ENCODE measurements at regions not wholly inside any gene's neighbourhood (a gene's known extent, or its start where the extent isn't known, plus 50 kb on each side); places are given as distances from the start of the nearest gene placed in this dataset.

GRCh38 chr1:191615101-191615821, 543.0 kb upstream of the RGS18 start (continued):
- TF ChIP-seq NFYA (IDR thresholded peaks at IDR 0.05; ENCODE audit: borderline replicate concordance, low read depth, low read length) = no peak

GRCh38 chr1:191618181-191618580, 540.1 kb upstream of the RGS18 start:
- no peak for ATAC-seq
- H3K27me3 ChIP-seq (replicated peaks in 1 of 2; ENCODE audit: control insufficient read depth in 2 of 2, insufficient read depth in 2 of 2, low read length in 1 of 2) = no peaks in the 10 kb centered on the region
- H2AFZ ChIP-seq (ENCODE audit: control insufficient read depth, low read depth, low read length) = no peak overlapping the region
- intact Hi-C loops (cut with micrococcal nuclease; ENCODE audit: unreplicated experiment) (no loop called here), in situ Hi-C loops (cut with MboI) (no loop called here)
- WGBS (ENCODE audit: insufficient coverage, insufficient replicate concordance, low lambda C conversion rate, missing lambda C conversion rate) = 14% methylated on average over 2 of the region's 2 CpGs
- POLR2A ChIA-PET = no interaction called here
- H3K4me1 ChIP-seq (ENCODE audit: control insufficient read depth, insufficient read depth, low read length) = no peaks in the 10 kb centered on the region
- no peaks in the 10 kb centered on the region for H3K79me2 ChIP-seq (ENCODE audit: control insufficient read depth, insufficient read depth, low read length)
- H3K9ac ChIP-seq (ENCODE audit: control insufficient read depth, insufficient read depth, low read length) = no peak overlapping the region
- H4K20me1 ChIP-seq (ENCODE audit: control insufficient read depth, insufficient read depth) = no peaks in the 10 kb centered on the region
- TF ChIP-seq MTA3 (IDR thresholded peaks at IDR 0.05; ENCODE audit: borderline replicate concordance, low read length) = no peak
- TF ChIP-seq REST (IDR thresholded peaks at IDR 0.05; ENCODE audit: low read depth, low read length) = no peak
- no peak for TF ChIP-seq HDAC6 (IDR thresholded peaks at IDR 0.05; ENCODE audit: unreplicated experiment)
- no peak for TF ChIP-seq RFX5 (IDR thresholded peaks at IDR 0.05; ENCODE audit: low read depth, low read length)
- no peak for TF ChIP-seq TCF12 (IDR thresholded peaks at IDR 0.05; ENCODE audit: low read depth, low read length)
- no peak for TF ChIP-seq EGR1 (IDR thresholded peaks at IDR 0.05; ENCODE audit: borderline replicate concordance in 1 of 2, low read depth in 2 of 2, low read length in 2 of 2)
- no peak for TF ChIP-seq ZZZ3 (IDR thresholded peaks at IDR 0.05; ENCODE audit: control insufficient read depth, insufficient read length, low read depth)
- TF ChIP-seq DPF2 (IDR thresholded peaks at IDR 0.05) = no peak
- no peak for TF ChIP-seq CREM (IDR thresholded peaks at IDR 0.05; ENCODE audit: low read depth)
- TF ChIP-seq BCL3 (IDR thresholded peaks at IDR 0.05; ENCODE audit: borderline replicate concordance, insufficient read depth, low read depth, low read length, poor library complexity, severe bottlenecking) = no peak
- no peak for TF ChIP-seq SUPT20H (IDR thresholded peaks at IDR 0.05; ENCODE audit: borderline replicate concordance, control insufficient read depth, low read depth, low read length)
- TF ChIP-seq TCF7 (IDR thresholded peaks at IDR 0.05; ENCODE audit: borderline replicate concordance) = no peak
- TF ChIP-seq ZNF622 (IDR thresholded peaks at IDR 0.05) = no peak
- no peak for TF ChIP-seq EP300 (IDR thresholded peaks at IDR 0.05; ENCODE audit: borderline replicate concordance in 1 of 2, control insufficient read depth in 1 of 2, low read depth in 2 of 2, low read length in 2 of 2)
- no peak for TF ChIP-seq CBX3 (IDR thresholded peaks at IDR 0.05; ENCODE audit: borderline replicate concordance, low read depth)
- no peak for TF ChIP-seq CREB1 (IDR thresholded peaks at IDR 0.05; ENCODE audit: low read depth)
- RAD21 ChIA-PET (ENCODE audit: unreplicated experiment) = no interaction called here
- no peak overlapping the region for H3K27ac ChIP-seq (ENCODE audit: control insufficient read depth, insufficient read depth)
- CTCF ChIA-PET = no interaction called here
- no peak for DNase-seq (ENCODE audit: low read depth, low spot score)
- no peak overlapping the region for H3K4me3 ChIP-seq
- no peaks in the 10 kb centered on the region for H3K9me3 ChIP-seq (replicated peaks; ENCODE audit: control insufficient read depth, insufficient read depth, low read length)
- H3K36me3 ChIP-seq (ENCODE audit: control insufficient read depth in 2 of 2, insufficient read depth in 2 of 2, low read length in 1 of 2) = no peaks in the 10 kb centered on the region
- BruUV-seq (replicated peaks) = no TSS peak
- no peak overlapping the region for H3K4me2 ChIP-seq (ENCODE audit: control insufficient read depth, insufficient read depth)
- no peak for FAIRE-seq
- SMC1A ChIA-PET (ENCODE audit: uncharacterized antibody, unreplicated experiment) = interaction anchor here (1.0 kb wide), 1 partner anchor 11 kb away, joined by 3 read pairs; no protein-coding TSS in a partner anchor

Measured in GM12878 (cell line).